22Rv1 (cell line): ENCODE measurements at regions not wholly inside any gene's neighbourhood (a gene's known extent, or its start where the extent isn't known, plus 50 kb on each side); places are given as distances from the start of the nearest gene placed in this dataset.

Experiments
- ZFX ChIP-seq: fragments of 450-650 bp; IDR thresholded peaks from 2 replicates; pipeline ENCODE4 v1.6.1; 2017; ENCODE audit warnings: antibody characterized with exemption, borderline replicate concordance
- TF ChIP-seq, protein P1 (sequence below): fragments of 450-650 bp; IDR thresholded peaks from 2 replicates; pipeline ENCODE4 v1.5.1; 2017; ENCODE audit warnings: mild to moderate bottlenecking

DNA sequence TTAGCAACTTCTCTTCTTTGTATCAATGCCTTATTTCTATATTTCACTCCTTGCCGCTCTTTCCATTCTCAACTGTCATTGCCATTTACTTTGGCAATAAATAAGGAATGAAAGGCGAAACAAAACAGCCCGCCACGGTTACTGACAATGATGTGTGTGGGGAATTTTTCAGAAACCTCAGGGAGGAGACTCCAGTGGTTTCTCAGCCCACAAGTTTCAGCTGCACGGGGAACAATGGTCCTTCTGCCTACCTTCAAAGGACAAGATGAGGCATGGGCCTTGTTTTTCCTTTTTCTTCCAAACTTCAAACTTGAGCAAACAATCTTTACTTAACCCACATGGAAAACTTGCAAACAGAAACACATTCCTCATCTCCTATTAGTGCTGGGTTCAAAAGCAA, 409.4 kb downstream of the METTL15 start:
- TF ChIP-seq, protein P1, sequence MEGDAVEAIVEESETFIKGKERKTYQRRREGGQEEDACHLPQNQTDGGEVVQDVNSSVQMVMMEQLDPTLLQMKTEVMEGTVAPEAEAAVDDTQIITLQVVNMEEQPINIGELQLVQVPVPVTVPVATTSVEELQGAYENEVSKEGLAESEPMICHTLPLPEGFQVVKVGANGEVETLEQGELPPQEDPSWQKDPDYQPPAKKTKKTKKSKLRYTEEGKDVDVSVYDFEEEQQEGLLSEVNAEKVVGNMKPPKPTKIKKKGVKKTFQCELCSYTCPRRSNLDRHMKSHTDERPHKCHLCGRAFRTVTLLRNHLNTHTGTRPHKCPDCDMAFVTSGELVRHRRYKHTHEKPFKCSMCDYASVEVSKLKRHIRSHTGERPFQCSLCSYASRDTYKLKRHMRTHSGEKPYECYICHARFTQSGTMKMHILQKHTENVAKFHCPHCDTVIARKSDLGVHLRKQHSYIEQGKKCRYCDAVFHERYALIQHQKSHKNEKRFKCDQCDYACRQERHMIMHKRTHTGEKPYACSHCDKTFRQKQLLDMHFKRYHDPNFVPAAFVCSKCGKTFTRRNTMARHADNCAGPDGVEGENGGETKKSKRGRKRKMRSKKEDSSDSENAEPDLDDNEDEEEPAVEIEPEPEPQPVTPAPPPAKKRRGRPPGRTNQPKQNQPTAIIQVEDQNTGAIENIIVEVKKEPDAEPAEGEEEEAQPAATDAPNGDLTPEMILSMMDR: no peak
- TF ChIP-seq ZFX: no peak
